CD4-positive, CD25-positive, alpha-beta regulatory T cell (primary cell): ENCODE measurements at regions not wholly inside any gene's neighbourhood (a gene's known extent, or its start where the extent isn't known, plus 50 kb on each side); places are given as distances from the start of the nearest gene placed in this dataset.

ENCODE experiments used
- ATAC-seq, 2 donors: fragments of 150-1000 bp; cut with Tn5 transposase; one replicate each; pipeline ENCODE4 v1.10.0; 2021; ENCODE audit warnings: low read depth in 2 of 2, moderate number of reproducible peaks in 2 of 2, moderate library complexity in 1 of 2
- DNase-seq, 3 donors: peaks; one replicate each; pipeline versions ENCODE4 v3.0.0 to v3.0.0-alpha.2; 2012 to 2022; ENCODE audit warnings: mixed read lengths in 1 of 3
- H3K27ac ChIP-seq: one replicate; pipeline ENCODE4 v1.7.0; 2013; ENCODE audit warnings: mild to moderate bottlenecking, low read length; ENCODE audit not compliant: insufficient read depth, poor library complexity, severe bottlenecking
- H3K27me3 ChIP-seq: one replicate; pipeline ENCODE4 v1.7.0; 2013; ENCODE audit warnings: low read length; ENCODE audit not compliant: control insufficient read depth, insufficient read depth
- H3K36me3 ChIP-seq: one replicate; pipeline ENCODE4 v1.7.0; 2013; ENCODE audit warnings: mild to moderate bottlenecking, low read length, moderate library complexity; ENCODE audit not compliant: control insufficient read depth, insufficient read depth
- H3K4me1 ChIP-seq: 2 replicates; pipeline ENCODE4 v1.7.0; 2013; ENCODE audit warnings: mild to moderate bottlenecking, low read length; ENCODE audit not compliant: insufficient read depth, control insufficient read depth, poor library complexity, severe bottlenecking
- H3K4me3 ChIP-seq: one replicate; pipeline ENCODE4 v1.7.0; 2013; ENCODE audit warnings: low read depth, mild to moderate bottlenecking, low read length, moderate library complexity
- H3K9me3 ChIP-seq, 2 experiments: 1 replicate in 1 of 2; 2 replicates in 1 of 2; pipeline ENCODE4 v1.7.0; 2013; ENCODE audit warnings: low read length in 2 of 2, mild to moderate bottlenecking in 1 of 2, moderate library complexity in 1 of 2; ENCODE audit not compliant: control insufficient read depth in 2 of 2
- H3K27ac Mint-ChIP-seq, 3 donors: one replicate each; pipeline ENCODE4 v1.8.0; 2020 to 2022; ENCODE audit warnings: mild to moderate bottlenecking in 3 of 3, mixed read lengths in 3 of 3, moderate library complexity in 2 of 3
- H3K27me3 Mint-ChIP-seq: one replicate; pipeline ENCODE4 v1.8.0; 2022; ENCODE audit warnings: mild to moderate bottlenecking, mixed read lengths
- H3K36me3 Mint-ChIP-seq: one replicate; pipeline ENCODE4 v1.8.0; 2020; ENCODE audit warnings: mixed read lengths
- H3K4me1 Mint-ChIP-seq, 4 donors: one replicate each; pipeline ENCODE4 v1.8.0; 2020 to 2022; ENCODE audit warnings: mixed read lengths in 4 of 4, mild to moderate bottlenecking in 1 of 4
- H3K4me3 Mint-ChIP-seq, 4 donors: one replicate each; pipeline ENCODE4 v1.8.0; 2020 to 2022; ENCODE audit warnings: mild to moderate bottlenecking in 4 of 4, mixed read lengths in 4 of 4, moderate library complexity in 3 of 4
- H3K9me3 Mint-ChIP-seq, 7 donors: one replicate each; pipeline ENCODE4 v1.8.0; 2020 to 2022; ENCODE audit warnings: mixed read lengths in 7 of 7, mild to moderate bottlenecking in 3 of 7, moderate library complexity in 2 of 7

DNA sequence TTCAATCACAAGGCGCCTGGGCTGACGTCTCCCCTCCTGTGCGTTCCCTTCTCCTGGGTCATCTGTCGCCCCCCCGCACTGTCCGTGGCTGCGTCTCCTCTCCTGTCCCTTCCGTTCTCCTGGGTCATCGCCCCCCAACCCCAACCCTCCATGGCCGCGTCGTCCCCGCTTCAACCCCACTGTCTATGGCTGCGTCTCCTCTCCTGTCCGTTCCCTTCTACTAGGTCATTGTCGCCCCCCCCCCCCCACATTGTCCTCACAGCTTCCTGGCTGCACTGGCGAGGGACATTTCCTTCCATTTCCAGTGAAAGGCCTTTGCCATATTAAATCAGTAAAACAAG lies 118.9 kb downstream of the TMEM18 start:
- H3K4me3 Mint-ChIP-seq, result no peak overlapping the region
- H3K27me3 Mint-ChIP-seq, result no peaks in the 10 kb centered on the region
- no peaks in the 10 kb centered on the region for H3K4me1 Mint-ChIP-seq
- Histone ChIP-seq H3K36me3 (no peaks in the 10 kb centered on the region), H3K27me3 (no peaks in the 10 kb centered on the region), H3K4me1 (no peaks in the 10 kb centered on the region), H3K9me3 (no peaks in the 10 kb centered on the region), H3K27ac (no peak overlapping the region), H3K4me3 (no peak overlapping the region)
- no peak for DNase-seq
- H3K36me3 Mint-ChIP-seq, result no peaks in the 10 kb centered on the region
- no peak for ATAC-seq
- no peaks in the 10 kb centered on the region for H3K9me3 Mint-ChIP-seq
- H3K27ac Mint-ChIP-seq, result no peak overlapping the region

DNA sequence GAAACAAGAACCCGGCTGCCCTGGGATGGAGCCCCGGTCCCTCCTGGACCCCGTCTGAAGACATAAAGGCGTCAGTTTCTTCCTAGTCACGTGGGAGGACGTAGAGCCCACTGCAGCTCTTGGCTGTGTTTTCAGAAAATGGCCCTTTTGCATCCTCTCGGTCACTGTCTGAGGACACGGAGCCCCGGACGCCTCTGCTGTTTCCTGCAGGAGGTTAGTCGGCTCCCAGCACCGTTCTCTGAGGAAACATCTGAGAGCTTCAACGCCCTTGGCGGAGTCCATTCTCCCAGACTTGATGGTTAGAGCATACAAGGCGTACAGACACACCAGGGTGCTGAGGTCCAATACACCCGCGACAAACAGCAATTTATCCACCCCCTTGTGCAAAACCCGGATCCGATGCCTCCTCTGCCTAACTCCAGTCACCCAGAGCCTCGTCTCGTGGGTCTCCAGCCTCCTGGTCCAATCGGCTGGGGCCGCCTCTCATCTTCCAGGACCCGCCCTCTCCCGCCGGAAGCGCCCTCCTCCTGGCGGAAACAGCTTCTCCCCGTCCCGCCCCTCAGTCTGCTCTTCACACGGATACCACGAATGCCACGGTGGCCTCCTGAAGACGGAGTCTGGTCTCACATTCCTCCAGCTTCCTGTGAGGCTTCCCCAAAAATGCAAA lies 119.4 kb downstream of the TMEM18 start:
- no peak for ATAC-seq
- no peaks in the 10 kb centered on the region for H3K4me1 ChIP-seq
- H3K36me3 ChIP-seq, result no peaks in the 10 kb centered on the region
- no peaks in the 10 kb centered on the region for H3K9me3 ChIP-seq
- H3K27me3 ChIP-seq, result no peaks in the 10 kb centered on the region
- no peaks in the 10 kb centered on the region for H3K9me3 Mint-ChIP-seq
- DNase-seq, result no peak
- H3K27ac Mint-ChIP-seq, result no peak overlapping the region
- H3K4me3 Mint-ChIP-seq, result peak overlapping the region in 1 of 4 donors; percentile 51
- no peak overlapping the region for H3K4me3 ChIP-seq
- H3K27ac ChIP-seq, result no peak overlapping the region
- no peaks in the 10 kb centered on the region for H3K27me3 Mint-ChIP-seq
- H3K4me1 Mint-ChIP-seq, result peaks cover 0 to 3% (median 0%) of the 10 kb centered on the region in 4 donors
- H3K36me3 Mint-ChIP-seq, result no peaks in the 10 kb centered on the region

DNA sequence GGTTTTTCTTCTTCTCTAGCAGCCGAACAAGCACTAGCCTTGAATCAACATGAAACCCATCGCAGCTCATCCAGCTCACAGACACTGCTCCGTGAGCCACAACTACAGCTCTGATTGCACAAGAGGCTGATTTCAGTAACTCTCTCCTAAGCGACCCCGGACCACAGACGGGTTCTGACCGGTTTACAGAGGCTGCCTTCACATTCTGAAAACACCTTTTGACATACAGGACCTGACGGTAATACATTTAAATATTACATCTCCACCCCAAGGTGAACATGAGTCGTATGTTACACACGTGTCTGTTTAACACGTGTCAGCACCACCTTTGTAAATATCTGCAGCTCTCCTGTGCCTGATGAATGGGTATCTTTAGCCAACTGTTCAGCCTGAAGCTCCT lies 120.7 kb downstream of the TMEM18 start:
- Histone ChIP-seq H3K36me3 (no peaks in the 10 kb centered on the region), H3K27ac (no peak overlapping the region), H3K9me3 (no peaks in the 10 kb centered on the region), H3K4me3 (no peak overlapping the region), H3K4me1 (no peaks in the 10 kb centered on the region), H3K27me3 (no peaks in the 10 kb centered on the region)
- H3K36me3 Mint-ChIP-seq, result no peaks in the 10 kb centered on the region
- DNase-seq, result no peak
- H3K27ac Mint-ChIP-seq, result no peak overlapping the region
- peaks cover 0 to 3% (median 0%) of the 10 kb centered on the region in 4 donors for H3K4me1 Mint-ChIP-seq
- H3K27me3 Mint-ChIP-seq, result no peaks in the 10 kb centered on the region
- no peak overlapping the region for H3K4me3 Mint-ChIP-seq
- H3K9me3 Mint-ChIP-seq, result no peaks in the 10 kb centered on the region
- no peak for ATAC-seq

DNA sequence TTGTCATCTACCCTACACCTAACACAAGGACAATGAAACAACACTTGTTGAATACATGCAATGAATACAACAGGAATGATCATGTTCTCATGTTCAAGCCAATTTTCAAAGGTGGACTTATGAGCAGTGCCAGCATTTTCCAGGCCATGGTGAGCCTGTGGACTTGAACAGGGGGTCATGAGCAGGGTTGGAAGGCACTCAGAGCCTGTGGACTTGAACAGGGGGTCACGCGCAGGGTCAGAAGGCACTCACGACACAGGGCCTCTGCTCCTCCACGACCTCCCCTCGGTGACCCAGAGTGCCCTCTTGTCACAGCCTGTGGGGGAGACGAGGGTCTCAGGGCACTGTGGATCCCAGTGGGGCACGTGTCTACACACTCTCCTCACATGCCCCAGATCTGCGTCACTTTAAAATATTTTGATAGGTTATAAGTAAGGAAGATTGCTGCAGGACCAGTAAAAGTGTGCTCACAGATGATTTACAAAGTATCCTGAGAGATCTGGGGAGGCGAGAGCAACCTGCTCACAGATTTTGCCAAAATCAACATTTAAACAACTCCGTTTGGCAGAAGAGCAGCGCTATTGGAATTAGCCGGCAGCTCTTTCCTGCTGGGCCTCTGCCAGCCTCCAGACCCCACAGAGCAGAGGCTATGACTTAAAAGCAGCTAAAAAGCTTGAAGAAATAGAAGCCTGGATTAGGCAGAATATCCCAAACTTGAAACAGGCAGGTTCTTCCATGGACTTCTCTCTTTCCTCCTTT lies 121.9 kb downstream of the TMEM18 start:
- Histone ChIP-seq H3K36me3 (no peaks in the 10 kb centered on the region), H3K4me1 (no peaks in the 10 kb centered on the region), H3K9me3 (no peaks in the 10 kb centered on the region), H3K27me3 (no peaks in the 10 kb centered on the region), H3K4me3 (no peak overlapping the region), H3K27ac (no peak overlapping the region)
- H3K27ac Mint-ChIP-seq, result no peak overlapping the region
- no peak for DNase-seq
- H3K4me3 Mint-ChIP-seq, result no peak overlapping the region
- H3K4me1 Mint-ChIP-seq, result peaks cover 0 to 3% (median 0%) of the 10 kb centered on the region in 4 donors
- no peaks in the 10 kb centered on the region for H3K9me3 Mint-ChIP-seq
- H3K36me3 Mint-ChIP-seq, result no peaks in the 10 kb centered on the region
- ATAC-seq, result no peak
- no peaks in the 10 kb centered on the region for H3K27me3 Mint-ChIP-seq

DNA sequence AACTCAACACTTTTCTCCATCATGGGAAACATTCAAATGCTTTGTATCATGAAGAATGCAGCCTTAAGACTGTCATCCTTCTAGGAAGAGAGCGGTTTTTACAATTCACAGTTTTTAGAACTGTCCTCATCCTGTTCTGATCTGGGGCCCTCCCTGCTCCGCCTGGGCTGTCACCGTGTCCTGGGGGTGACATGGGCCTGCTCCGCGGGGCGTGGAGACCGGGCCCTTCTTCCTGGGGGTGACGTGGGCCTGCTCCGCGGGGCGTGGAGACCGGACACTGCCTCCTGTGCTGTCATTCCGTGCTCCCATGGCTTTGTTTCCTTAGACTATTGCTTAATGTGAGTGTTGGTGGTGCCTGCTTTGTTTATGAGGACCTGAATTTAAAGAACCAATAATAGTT lies 122.8 kb downstream of the TMEM18 start:
- no peak overlapping the region for H3K27ac ChIP-seq

DNA sequence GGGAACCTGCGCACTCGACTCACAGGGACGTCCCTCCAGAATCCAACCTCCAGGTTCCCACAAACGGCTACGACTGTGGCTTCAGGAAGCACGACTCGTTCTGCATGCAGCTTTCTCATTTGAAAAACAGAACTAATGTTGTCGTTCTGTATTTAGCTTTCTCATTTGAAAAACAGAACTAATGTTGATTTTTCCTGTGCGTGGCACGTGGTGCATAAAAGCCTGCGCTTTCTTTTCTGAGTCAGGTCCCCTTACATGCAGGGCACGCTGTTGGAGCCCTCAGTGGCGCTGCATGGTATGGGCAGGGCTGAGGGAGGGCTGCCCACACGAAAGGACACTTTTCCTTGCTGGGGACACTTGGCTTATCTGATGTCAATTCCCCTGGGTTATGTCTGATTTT lies 124.3 kb downstream of the TMEM18 start:
- Mint-ChIP-seq H3K4me3 (no peak overlapping the region), H3K4me1 (peaks cover 0 to 3% (median 0%) of the 10 kb centered on the region in 4 donors), H3K9me3 (no peaks in the 10 kb centered on the region), H3K27ac (no peak overlapping the region), H3K36me3 (no peaks in the 10 kb centered on the region), H3K27me3 (no peaks in the 10 kb centered on the region)
- H3K27ac ChIP-seq, result no peak overlapping the region
- H3K9me3 ChIP-seq, result no peaks in the 10 kb centered on the region
- DNase-seq (no peak), ATAC-seq (no peak)
- H3K36me3 ChIP-seq, result no peaks in the 10 kb centered on the region
- H3K27me3 ChIP-seq, result no peaks in the 10 kb centered on the region
- H3K4me1 ChIP-seq, result no peaks in the 10 kb centered on the region
- no peak overlapping the region for H3K4me3 ChIP-seq

More for the DNA sequence above, 122.8 kb downstream of the TMEM18 start:
- no peak for DNase-seq
- H3K36me3 ChIP-seq, result no peaks in the 10 kb centered on the region
- no peaks in the 10 kb centered on the region for H3K9me3 Mint-ChIP-seq
- H3K27me3 ChIP-seq, result no peaks in the 10 kb centered on the region
- no peaks in the 10 kb centered on the region for H3K27me3 Mint-ChIP-seq
- no peak overlapping the region for H3K4me3 ChIP-seq
- no peaks in the 10 kb centered on the region for H3K36me3 Mint-ChIP-seq
- no peak for ATAC-seq
- peaks cover 0 to 3% (median 0%) of the 10 kb centered on the region in 4 donors for H3K4me1 Mint-ChIP-seq
- H3K4me3 Mint-ChIP-seq, result no peak overlapping the region
- H3K27ac Mint-ChIP-seq, result no peak overlapping the region
- H3K4me1 ChIP-seq, result no peaks in the 10 kb centered on the region
- H3K9me3 ChIP-seq, result no peaks in the 10 kb centered on the region

DNA sequence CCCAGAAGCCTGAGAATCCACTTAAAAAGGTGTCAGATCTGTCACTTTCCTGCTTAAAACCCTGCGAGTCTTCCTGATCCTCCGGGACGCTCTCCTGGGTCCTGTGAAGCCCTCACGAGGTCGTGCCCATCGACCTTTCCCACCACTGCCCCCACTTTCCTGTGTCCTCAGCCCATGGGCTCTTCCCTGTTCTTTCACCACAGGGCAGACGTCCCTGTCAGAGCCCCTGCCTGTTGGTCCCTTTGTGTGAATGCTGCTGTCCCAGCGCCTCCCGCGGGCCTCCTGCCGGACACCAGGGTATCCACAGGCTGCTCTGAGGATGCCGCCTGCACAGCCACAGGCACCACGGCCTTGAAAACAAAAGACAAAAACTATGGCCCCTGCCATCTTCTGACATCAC lies 125.6 kb downstream of the TMEM18 start:
- H3K4me1 ChIP-seq, result no peaks in the 10 kb centered on the region
- H3K36me3 Mint-ChIP-seq, result no peaks in the 10 kb centered on the region
- no peak overlapping the region for H3K4me3 ChIP-seq
- no peak overlapping the region for H3K27ac ChIP-seq
- H3K4me3 Mint-ChIP-seq, result no peak overlapping the region
- peaks cover 0 to 3% (median 0%) of the 10 kb centered on the region in 4 donors for H3K4me1 Mint-ChIP-seq
- H3K27me3 Mint-ChIP-seq, result peaks cover 4% of the 10 kb centered on the region
- no peak for DNase-seq
- no peak for ATAC-seq
- H3K27ac Mint-ChIP-seq, result no peak overlapping the region
- no peaks in the 10 kb centered on the region for H3K9me3 ChIP-seq
- H3K9me3 Mint-ChIP-seq, result no peaks in the 10 kb centered on the region
- no peaks in the 10 kb centered on the region for H3K27me3 ChIP-seq
- H3K36me3 ChIP-seq, result no peaks in the 10 kb centered on the region
